Activated CD4-positive, alpha-beta T cell treated with anti-CD3 and anti-CD28 coated beads for 48 hours (primary cell): ENCODE measurements at regions not wholly inside any gene's neighbourhood (a gene's known extent, or its start where the extent isn't known, plus 50 kb on each side); places are given as distances from the start of the nearest gene placed in this dataset.
A peak's percentile ranks its signal among the peaks of the same experiment; 100 is the strongest.

Experiments used
- DNase-seq: peaks from one replicate; pipeline ENCODE4 v3.0.0-alpha.2; 2020

GRCh38 chr3:188077160-188077799 is 76.7 kb upstream of the LPP start:
- DNase-seq: no peak

GRCh38 chr3:188080091-188080490 is 73.9 kb upstream of the LPP start:
- no peak for DNase-seq

- DNase-seq: no peak
Observed at GRCh38 chr3:188082031-188082430, 71.9 kb upstream of the LPP start.

GRCh38 chr3:188082450-188082849 is 71.5 kb upstream of the LPP start:
- no peak for DNase-seq

GRCh38 chr3:188083011-188083410 is 70.9 kb upstream of the LPP start:
- no peak for DNase-seq

DNA sequence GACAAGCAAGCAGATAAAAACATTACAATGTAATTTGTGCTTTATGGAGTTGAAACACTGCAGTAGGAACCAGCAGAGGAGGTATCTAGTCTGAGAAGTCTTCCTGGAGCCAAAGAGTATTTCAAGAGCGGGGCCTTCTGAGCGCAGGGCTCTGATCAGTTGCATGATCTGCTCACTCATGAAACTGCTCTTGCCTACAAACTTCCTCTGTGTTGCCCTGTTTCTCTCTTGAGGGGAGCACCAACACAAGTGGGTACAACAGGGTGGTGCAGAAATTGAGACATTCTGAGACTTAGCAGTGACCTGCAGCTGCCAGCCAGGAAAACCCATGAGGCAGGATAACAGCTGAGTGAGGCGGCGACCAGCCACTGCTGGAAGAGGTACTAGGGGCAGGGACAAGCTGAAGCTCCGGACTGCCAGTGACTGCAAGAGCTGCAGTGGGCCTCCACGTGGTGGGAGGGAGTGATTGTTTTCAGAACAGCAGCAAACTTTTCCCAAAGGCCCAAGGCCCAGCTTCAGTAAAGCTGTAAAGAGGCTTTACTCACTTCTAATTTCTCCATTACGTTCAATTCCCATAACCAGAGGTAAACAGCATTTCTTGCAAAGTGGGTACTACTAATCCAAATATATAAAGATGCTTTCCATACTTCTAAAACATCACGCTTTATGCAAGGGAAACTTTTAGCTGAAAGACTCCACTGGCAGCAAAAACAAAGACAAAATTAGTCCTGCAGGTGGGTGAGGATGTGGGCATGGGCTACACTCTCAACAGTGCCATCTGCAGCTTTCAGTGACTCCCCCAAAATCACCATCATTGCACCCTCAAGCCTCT is 69.0 kb upstream of the LPP start:
- no peak for DNase-seq

- no peak for DNase-seq
Observed at GRCh38 chr3:188085584-188086560, 68.1 kb upstream of the LPP start.

- no peak for DNase-seq
Observed at GRCh38 chr3:188088948-188089685, 64.8 kb upstream of the LPP start.

DNA sequence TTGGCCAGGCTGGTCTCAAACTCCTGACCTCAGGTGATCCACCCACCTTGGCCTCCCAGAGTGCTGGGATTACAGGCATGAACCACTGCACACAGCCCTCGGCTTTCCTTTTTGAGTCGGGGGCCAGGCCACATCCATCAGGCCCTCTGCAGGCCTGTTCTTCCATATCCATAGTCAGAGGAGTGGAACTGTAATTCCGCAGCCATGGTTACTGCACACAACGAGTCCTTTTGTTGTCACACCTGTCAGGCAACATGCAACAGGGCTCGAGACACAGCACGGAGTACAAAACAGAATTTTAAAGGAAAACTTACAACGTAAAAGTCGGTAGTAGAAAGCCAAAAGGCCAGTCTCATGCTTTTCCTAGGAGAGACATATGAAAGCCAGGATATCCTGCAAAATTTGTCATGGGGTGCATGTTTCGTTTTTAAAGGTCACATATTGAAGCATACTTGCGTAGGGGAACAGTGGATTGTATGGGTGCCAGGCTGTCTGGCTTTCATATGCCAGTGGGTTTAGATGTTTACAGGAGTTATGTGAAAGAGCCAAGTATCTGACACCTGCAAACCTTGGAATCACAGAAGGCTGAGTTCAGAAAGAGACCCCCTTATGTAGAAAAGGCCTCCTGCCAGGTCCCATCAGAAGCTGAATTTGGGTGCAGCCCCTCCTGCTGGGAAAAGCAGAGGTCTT is 63.2 kb upstream of the LPP start:
- no peak for DNase-seq

DNA sequence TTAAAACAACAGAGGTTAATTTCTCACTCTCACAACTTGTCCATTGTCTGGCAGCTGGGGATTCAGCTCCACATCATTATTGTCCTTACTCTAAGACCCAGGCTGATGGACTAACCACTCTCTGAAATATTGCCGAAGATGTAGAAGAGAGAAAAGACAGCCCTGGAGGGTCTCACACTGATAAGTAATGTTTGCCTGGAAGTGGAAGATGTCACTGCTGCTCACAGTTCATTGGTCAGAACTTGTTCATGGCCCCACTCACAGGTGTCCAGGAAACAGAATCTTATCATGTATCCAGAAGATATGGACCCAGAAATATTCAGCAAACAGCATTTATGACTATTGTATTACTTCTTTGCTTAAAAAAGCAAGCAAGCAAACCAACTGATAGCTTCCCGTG is 62.2 kb upstream of the LPP start:
- DNase-seq: no peak

- peak; percentile 78 for DNase-seq
Observed at GRCh38 chr3:188092648-188093047, 61.3 kb upstream of the LPP start.

DNA sequence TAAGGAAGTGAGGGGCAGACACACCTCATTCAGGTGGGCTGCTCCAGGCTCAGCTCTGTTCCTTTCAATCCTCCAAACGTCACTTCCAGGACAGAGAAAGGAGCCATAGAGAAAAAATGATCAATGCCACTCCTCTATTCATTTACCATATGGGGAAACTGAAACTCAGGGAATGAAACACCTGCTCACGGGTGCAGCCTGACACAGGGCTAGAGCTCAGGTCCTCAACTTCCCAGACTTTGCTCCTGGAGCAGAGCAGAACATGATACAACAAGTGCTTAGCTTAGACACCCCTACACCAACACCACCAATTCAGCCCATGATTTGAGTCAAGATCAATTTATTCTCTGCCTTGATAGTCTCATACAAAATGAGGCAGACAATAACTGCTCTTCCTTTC is 58.5 kb upstream of the LPP start:
- DNase-seq: no peak

DNA sequence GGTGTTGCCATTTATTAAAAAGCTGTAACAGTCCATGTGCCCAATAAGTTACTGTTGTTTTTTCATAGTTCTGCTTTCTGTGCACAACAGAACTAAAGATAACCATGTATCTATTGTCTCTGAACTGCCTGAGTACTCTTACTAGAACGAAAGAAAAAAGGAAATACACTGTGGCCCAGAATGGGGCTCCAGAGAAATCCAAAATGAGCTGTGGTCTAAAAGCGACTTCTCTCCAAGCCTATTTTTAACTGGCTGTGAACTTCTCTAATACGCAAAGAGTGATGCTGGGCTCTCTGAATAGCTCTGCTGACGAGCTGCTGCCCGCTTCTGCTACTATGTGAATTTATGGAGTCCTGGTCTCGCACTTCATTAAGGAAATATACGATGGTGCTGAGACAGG is 56.2 kb upstream of the LPP start:
- DNase-seq: no peak

- DNase-seq: no peak
Observed at GRCh38 chr3:188099907-188100306, 54.0 kb upstream of the LPP start.

DNA sequence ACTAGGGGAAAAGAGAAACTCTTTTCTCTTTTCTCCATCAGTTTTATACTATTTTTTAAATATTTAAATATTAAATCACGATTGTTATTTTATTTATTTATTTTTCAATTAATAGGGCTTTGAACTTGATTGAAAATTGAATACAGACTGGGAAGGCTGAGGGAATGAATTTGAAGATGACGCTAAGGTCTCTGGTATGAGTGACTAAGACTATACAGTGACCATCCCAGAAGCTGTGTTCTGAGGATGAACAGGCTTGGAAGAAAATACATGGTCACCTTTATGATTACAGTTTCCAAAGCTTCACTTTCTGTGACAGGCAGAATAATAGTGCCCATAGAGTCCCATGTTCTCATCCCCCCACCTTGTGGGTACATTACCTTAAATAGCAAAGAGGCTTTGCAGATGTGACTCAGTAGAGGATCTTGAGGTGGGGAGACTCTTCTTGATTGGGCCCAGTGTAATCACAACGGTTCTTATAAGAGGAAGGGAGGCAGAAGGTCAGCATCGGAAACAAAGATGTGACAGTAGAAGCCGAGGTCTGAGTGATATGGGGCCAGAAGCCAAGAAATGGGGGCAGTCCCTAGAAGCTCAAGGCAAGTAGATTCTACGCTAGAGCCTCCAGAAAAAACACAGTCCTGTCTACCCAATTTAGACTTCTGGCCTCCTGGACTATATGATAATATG is 51.0 kb upstream of the LPP start:
- no peak for DNase-seq

GRCh38 chr3:188104050-188104449 is 49.9 kb upstream of the LPP start:
- DNase-seq: no peak
